Activated naive CD8-positive, alpha-beta T cell treated with anti-CD3 and anti-CD28 coated beads, Interleukin-2, amount 10 ng/mL, durations not matched to agents 7 days and 5 days (primary cell): ENCODE measurements at regions not wholly inside any gene's neighbourhood (a gene's known extent, or its start where the extent isn't known, plus 50 kb on each side); places are given as distances from the start of the nearest gene placed in this dataset.
"Not testable (repeated sequence)": the region's sequence is repeated elsewhere in the genome, so short reads cannot be mapped to it uniquely, and the experiment has no call there.

Experiments
- ATAC-seq: fragments of 150-1000 bp; cut with Tn5 transposase; one replicate; pipeline ENCODE4 v1.10.0; 2021; ENCODE audit warnings: low read depth, moderate library complexity
- POLR2A ChIA-PET: fragments of 350-600 bp; sonication (Branson Sonifier 250); formaldehyde crosslinking; loops from one replicate; lab custom pipeline; 2021; ENCODE audit warnings: antibody characterized with exemption; lab: Charles Lee
- DNase-seq: peaks from one replicate; pipeline ENCODE4 v3.0.0; 2021
- H3K27ac Mint-ChIP-seq: one replicate; pipeline ENCODE4 v1.8.0; 2022; ENCODE audit warnings: mild to moderate bottlenecking, mixed read lengths
- H3K27me3 Mint-ChIP-seq: one replicate; pipeline ENCODE4 v1.8.0; 2022; ENCODE audit warnings: mild to moderate bottlenecking, moderate library complexity, mixed read lengths
- H3K36me3 Mint-ChIP-seq: one replicate; pipeline ENCODE4 v1.8.0; 2021; ENCODE audit warnings: mild to moderate bottlenecking, mixed read lengths
- H3K4me1 Mint-ChIP-seq: one replicate; pipeline ENCODE4 v1.8.0; 2021; ENCODE audit warnings: mixed read lengths
- H3K4me3 Mint-ChIP-seq: one replicate; pipeline ENCODE4 v1.8.0; 2022; ENCODE audit warnings: mild to moderate bottlenecking, moderate library complexity, mixed read lengths
- H3K9me3 Mint-ChIP-seq: one replicate; pipeline ENCODE4 v1.8.0; 2021; ENCODE audit warnings: mixed read lengths

DNA sequence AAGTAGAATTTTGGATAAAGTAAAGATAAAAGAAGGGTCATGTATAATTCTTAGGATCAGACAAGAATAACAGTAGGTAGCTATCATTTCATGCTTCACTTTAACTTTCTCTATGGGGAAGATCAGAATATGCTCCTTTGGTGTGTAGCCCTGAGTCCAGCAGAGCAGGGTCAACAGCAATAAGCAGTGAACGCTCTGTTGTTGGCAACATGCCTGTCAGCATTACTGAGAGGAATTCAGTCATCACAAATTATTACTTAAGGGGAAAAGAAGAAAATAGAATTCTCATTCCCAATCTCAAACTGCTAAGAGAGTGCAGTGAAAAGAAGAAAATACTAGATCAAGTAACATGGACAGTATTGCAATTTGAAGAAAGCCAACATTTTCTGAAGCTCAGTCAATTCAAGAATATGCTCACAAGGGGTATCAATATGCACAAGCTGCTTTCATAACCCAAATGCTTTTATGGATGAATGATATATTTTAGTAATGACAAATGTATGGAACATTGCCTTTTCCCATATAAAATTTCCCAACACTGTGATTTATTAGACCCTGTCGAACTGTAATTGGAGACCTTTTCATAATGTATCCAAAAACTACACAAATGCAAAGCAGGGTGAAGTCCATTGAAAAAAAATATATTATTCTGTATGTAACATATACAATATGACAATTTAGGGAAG lies 1359.4 kb downstream of the EFNA5 start:
- DNase-seq (no peak), ATAC-seq (no peak)
- Mint-ChIP-seq H3K27me3 (no peaks in the 10 kb centered on the region), H3K9me3 (no peaks in the 10 kb centered on the region), H3K27ac (no peak overlapping the region), H3K4me3 (no peak overlapping the region), H3K36me3 (no peaks in the 10 kb centered on the region), H3K4me1 (no peaks in the 10 kb centered on the region)
- POLR2A ChIA-PET: no interaction called here

DNA sequence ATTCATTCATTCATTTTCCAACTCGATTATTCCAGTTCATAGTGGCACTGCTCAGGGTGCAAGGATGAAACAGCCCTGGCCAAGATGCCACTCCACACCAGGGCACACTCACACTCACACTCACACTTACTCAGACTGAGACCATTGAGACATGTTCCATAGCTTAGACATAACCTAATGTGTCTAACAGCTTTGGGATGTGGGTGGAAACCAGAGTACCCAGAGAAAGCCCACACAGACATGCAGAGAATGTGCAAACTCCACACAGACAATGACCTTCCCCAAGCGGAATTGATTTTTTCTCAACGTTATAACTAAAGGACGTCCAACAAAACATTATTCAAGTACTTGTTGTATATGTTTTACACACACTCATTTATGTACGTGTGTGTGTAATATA lies 1363.5 kb downstream of the EFNA5 start:
- POLR2A ChIA-PET: no interaction called here
- Mint-ChIP-seq H3K4me1 (no peaks in the 10 kb centered on the region), H3K9me3 (no peaks in the 10 kb centered on the region), H3K27ac (no peak overlapping the region), H3K36me3 (no peaks in the 10 kb centered on the region), H3K4me3 (no peak overlapping the region), H3K27me3 (no peaks in the 10 kb centered on the region)
- no peak for DNase-seq
- no peak for ATAC-seq

DNA sequence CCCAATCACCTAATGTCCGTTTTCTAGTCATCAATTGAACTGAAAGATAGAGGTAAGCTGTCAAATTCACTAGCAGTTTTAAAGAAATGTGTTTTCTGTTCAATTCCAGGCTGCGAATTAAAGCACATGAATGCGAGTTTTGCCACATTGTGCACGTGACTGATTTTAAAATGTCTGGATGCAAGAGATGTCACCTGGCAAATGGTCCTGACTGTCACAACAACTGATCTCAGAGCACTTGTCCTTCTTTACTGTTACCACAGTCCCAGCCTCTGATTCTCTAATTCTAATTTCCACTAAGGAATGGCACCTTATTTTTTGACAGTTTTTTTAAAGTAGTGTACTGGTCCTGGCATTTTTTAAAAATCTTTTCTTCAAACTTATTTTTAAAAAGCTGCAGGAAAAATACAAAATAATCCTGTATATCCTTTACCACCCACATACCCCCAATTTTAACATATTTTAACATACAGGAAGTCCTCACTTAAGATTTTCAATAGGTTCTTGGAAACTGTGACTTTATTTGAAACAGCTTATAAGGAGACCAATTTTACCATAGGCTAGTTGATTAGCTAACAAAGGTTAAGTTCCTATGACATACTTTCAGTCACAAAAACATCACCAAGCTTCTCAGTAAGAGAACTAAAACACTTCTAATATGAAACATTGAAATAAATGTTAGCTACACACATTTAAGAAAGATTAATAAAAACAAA lies 1364.3 kb downstream of the EFNA5 start:
- POLR2A ChIA-PET: no interaction called here
- H3K27ac Mint-ChIP-seq: no peak overlapping the region
- H3K4me1 Mint-ChIP-seq: no peaks in the 10 kb centered on the region
- DNase-seq (no peak), ATAC-seq (no peak)
- no peaks in the 10 kb centered on the region for H3K9me3 Mint-ChIP-seq
- no peaks in the 10 kb centered on the region for H3K36me3 Mint-ChIP-seq
- H3K4me3 Mint-ChIP-seq: no peak overlapping the region
- H3K27me3 Mint-ChIP-seq: no peaks in the 10 kb centered on the region

DNA sequence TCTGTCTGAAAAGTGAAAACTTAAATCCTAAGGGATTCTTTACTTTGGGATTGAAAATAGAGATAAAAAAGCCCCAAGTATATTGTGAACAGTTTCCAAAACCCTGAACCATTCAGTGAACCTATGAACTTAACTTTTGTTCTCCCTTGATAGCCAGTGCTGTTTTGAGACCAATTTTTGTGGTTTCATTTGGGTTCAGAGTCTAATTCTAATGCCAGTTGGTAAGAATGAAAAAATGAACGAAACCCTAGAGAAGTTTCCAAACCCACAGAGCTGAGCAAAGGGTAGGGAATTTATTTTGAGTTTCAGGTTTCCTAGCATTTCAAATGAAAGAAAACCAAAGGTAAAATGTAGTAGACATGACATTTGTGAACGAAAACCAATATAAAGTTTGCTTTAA lies 1366.8 kb downstream of the EFNA5 start:
- no peaks in the 10 kb centered on the region for H3K27me3 Mint-ChIP-seq
- H3K9me3 Mint-ChIP-seq: no peaks in the 10 kb centered on the region
- no peak for DNase-seq
- ATAC-seq: no peak
- H3K4me3 Mint-ChIP-seq: no peak overlapping the region
- no peaks in the 10 kb centered on the region for H3K36me3 Mint-ChIP-seq
- POLR2A ChIA-PET: no interaction called here
- no peaks in the 10 kb centered on the region for H3K4me1 Mint-ChIP-seq
- no peak overlapping the region for H3K27ac Mint-ChIP-seq

DNA sequence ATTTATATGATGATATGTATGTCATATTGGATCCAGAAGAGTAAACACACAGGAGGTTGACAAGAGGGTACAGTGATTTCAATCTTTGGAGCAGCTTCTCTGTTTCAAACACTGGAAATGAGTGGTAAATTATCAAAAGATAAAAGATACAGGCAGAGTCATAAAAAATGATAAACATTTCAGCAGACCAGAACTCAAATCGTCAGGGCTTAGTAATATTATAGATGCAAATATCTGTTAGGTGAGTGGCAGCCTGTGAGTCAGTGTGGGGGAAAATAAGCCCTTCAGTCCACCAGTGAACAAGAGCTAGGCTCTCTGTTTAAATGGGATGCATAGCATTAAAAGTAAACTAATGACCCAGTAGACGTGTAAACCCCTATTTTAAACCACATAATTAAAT lies 1378.1 kb downstream of the EFNA5 start:
- no peak for ATAC-seq
- Mint-ChIP-seq H3K36me3 (no peaks in the 10 kb centered on the region), H3K4me3 (no peak overlapping the region), H3K9me3 (no peaks in the 10 kb centered on the region), H3K27ac (no peak overlapping the region), H3K4me1 (no peaks in the 10 kb centered on the region), H3K27me3 (no peaks in the 10 kb centered on the region)
- POLR2A ChIA-PET: no interaction called here
- DNase-seq: no peak

DNA sequence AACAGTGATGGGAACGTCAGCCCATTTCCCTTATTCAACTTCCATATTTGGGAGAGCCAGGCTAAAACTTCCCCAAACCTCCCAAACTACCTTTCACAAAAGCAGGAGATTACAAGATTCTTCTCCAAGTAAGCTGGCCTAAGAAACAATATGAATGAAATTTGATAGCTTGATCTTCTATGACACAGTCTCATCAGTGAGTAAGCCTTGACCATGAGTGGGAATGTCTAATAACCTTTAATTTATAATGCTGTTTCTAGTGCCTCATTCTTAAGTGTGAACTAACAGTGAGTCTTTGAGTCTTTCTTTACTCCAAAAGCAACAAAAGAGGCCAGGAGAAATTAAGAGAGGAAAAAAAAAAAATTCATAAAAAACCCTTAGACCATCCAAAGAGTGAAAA lies 1379.9 kb downstream of the EFNA5 start:
- no peaks in the 10 kb centered on the region for H3K9me3 Mint-ChIP-seq
- H3K36me3 Mint-ChIP-seq: no peaks in the 10 kb centered on the region
- no peaks in the 10 kb centered on the region for H3K4me1 Mint-ChIP-seq
- DNase-seq: no peak
- no peak overlapping the region for H3K27ac Mint-ChIP-seq
- H3K4me3 Mint-ChIP-seq: no peak overlapping the region
- no peak for ATAC-seq
- POLR2A ChIA-PET: no interaction called here
- no peaks in the 10 kb centered on the region for H3K27me3 Mint-ChIP-seq

DNA sequence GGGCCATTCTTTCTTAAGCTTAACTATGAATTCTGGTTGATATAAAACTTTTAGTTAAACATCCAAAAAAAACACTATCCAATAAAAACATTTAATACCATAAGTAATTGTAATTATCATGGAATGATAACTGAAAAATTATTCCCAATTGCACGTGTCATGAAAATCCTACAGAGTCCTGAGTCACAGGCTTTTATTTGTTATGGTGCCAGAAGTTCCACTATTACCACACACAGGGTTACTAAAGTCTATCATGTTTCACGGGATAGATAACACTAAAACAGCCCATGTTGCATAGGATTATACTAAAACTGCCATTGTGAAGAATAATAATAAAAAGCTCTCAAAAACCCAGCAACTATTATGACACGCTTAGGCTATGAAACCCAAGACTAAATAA lies 1381.8 kb downstream of the EFNA5 start:
- Mint-ChIP-seq H3K27ac (no peak overlapping the region), H3K4me1 (no peaks in the 10 kb centered on the region), H3K27me3 (no peaks in the 10 kb centered on the region), H3K4me3 (no peak overlapping the region), H3K36me3 (no peaks in the 10 kb centered on the region), H3K9me3 (peaks cover 3% of the 10 kb centered on the region)
- ATAC-seq: no peak
- no peak for DNase-seq
- POLR2A ChIA-PET: no interaction called here

DNA sequence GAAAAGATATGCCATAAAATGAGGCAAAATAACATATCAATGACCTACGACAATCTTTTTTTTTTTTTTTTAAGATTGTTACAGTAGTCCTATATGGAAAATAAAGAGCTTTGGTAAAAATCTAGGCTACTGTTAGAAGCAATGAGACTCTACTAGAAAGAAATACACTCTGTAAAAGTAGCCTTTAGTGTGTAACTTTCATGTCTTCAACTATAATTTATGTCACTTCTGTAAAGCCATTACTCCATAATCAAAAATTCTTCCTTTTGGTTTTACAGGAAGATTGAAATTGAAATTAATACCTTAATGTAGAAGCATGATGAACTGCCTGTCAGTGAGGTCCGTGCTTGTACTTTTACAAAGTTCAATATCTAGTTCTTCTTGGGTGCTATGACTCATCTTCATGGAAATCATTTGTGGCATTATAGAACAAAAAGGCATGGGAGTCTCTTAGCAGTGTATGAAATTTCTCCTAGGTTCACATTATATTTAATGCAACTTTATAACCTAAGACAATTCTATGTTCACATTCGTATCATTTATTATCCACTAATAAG lies 1393.1 kb downstream of the EFNA5 start:
- H3K9me3 Mint-ChIP-seq: peaks cover 2% of the 10 kb centered on the region
- DNase-seq: no peak
- POLR2A ChIA-PET: no interaction called here
- no peak for ATAC-seq
- no peaks in the 10 kb centered on the region for H3K4me1 Mint-ChIP-seq
- no peaks in the 10 kb centered on the region for H3K27me3 Mint-ChIP-seq
- no peak overlapping the region for H3K4me3 Mint-ChIP-seq
- H3K27ac Mint-ChIP-seq: no peak overlapping the region
- H3K36me3 Mint-ChIP-seq: no peaks in the 10 kb centered on the region

DNA sequence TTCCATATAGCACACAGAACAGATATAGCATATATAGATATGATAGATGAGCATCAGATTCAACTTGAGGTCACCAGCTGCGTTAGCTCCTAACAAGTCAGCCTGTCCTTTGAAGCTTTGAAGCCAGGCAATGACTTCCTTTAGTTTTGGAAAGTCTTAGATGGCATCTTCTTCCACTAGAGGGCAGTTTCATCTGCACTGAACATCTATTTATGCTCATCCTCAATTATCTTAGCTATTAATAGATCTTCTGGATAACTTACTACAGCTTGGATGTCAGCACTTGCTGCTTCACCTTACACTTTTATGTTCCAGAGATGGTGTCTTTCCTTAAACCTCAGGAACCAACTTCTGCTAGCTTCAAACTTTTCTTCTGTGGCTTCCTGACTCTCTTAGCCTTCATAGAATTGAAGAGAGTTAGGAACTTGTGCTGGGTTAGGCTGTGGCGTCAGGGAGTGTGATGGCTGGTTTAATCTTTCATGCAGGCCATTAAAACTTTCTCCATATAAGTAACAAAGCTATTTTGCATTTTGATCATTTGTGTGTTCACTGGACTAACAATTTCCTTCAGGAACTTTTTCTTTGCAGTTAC lies 1401.4 kb downstream of the EFNA5 start:
- H3K9me3 Mint-ChIP-seq: peaks cover 4% of the 10 kb centered on the region
- DNase-seq: no peak
- POLR2A ChIA-PET: no interaction called here
- no peak for ATAC-seq
- H3K27ac Mint-ChIP-seq: no peak overlapping the region
- H3K36me3 Mint-ChIP-seq: no peaks in the 10 kb centered on the region
- H3K4me3 Mint-ChIP-seq: no peak overlapping the region
- no peaks in the 10 kb centered on the region for H3K4me1 Mint-ChIP-seq
- H3K27me3 Mint-ChIP-seq: no peaks in the 10 kb centered on the region

DNA sequence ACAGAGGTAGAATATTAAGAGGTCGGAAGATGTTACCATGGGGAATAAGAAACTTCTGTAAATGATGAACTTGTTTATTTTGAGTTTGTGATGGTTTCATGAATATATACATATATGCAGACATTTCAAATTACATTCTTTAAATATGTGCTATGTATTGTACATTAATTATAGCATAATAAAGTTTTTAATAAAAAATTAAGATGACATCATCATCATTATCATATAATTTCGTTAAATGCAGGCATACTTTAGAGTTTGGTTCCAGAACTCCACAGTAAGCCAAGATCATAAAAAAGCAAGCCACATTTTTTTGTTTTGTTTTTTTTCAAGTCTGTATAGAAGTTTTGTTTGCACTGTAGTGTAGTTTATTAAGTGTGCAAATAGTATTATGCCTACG lies 1403.5 kb downstream of the EFNA5 start:
- Mint-ChIP-seq H3K9me3 (peaks cover 2% of the 10 kb centered on the region), H3K4me3 (no peak overlapping the region), H3K27ac (no peak overlapping the region), H3K27me3 (no peaks in the 10 kb centered on the region), H3K4me1 (no peaks in the 10 kb centered on the region), H3K36me3 (no peaks in the 10 kb centered on the region)
- no peak for ATAC-seq
- POLR2A ChIA-PET: no interaction called here
- no peak for DNase-seq

DNA sequence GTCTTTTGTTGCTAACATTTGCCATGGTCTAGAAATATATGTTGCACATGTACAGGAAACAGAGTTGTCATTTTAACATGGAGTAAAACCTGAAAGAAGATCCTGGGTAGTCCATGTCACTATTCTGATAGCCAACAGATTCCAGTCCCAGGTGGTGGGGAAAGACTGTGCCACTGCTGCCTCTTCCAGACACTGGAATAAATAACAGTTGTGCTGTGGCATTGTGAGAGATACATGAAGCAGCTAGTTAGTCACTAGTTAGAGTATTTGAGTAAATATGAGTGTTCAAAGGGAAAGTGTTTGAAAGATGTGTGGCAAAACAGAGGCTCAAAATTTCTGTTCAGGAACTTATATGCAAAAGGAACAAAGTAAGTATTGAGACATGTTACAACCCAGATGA lies 1408.3 kb downstream of the EFNA5 start:
- Mint-ChIP-seq H3K36me3 (no peaks in the 10 kb centered on the region), H3K4me1 (no peaks in the 10 kb centered on the region), H3K27me3 (no peaks in the 10 kb centered on the region), H3K27ac (no peak overlapping the region), H3K9me3 (no peaks in the 10 kb centered on the region), H3K4me3 (no peak overlapping the region)
- POLR2A ChIA-PET: no interaction called here
- ATAC-seq (no peak), DNase-seq (no peak)

DNA sequence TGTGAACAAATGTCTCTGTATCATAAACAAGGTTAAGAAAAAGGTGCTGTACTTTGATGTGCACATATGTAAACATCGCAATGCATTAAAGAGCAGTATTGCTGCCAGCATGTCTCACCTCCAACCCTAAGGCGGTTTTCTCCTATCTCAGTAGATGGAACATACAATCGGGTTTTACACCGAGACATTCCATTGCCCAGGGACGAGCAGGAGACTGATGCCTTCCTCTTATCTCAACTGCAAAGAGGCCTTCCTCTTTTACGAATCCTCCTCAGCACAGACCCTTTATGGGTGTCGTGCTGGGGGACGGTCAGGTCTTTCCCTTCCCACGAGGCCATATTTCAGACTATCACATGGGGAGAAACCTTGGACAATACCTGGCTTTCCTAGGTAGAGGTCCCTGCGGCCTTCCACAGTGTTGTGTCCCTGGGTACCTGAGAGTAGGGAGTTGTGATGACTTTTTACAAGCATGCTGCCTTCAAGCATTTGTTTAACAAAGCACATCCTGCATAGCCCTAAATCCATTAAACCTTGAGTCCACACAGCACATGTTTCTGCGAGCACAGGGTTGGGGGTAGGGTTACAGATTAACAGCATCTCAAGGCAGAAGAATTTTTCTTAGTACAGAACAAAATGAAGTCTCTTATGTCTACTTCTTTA lies 1411.2 kb downstream of the EFNA5 start:
- POLR2A ChIA-PET, H3K27me3 Mint-ChIP-seq, H3K36me3 Mint-ChIP-seq, H3K4me1 Mint-ChIP-seq, H3K27ac Mint-ChIP-seq, H3K4me3 Mint-ChIP-seq, H3K9me3 Mint-ChIP-seq, ATAC-seq, DNase-seq: not testable (repeated sequence)

DNA sequence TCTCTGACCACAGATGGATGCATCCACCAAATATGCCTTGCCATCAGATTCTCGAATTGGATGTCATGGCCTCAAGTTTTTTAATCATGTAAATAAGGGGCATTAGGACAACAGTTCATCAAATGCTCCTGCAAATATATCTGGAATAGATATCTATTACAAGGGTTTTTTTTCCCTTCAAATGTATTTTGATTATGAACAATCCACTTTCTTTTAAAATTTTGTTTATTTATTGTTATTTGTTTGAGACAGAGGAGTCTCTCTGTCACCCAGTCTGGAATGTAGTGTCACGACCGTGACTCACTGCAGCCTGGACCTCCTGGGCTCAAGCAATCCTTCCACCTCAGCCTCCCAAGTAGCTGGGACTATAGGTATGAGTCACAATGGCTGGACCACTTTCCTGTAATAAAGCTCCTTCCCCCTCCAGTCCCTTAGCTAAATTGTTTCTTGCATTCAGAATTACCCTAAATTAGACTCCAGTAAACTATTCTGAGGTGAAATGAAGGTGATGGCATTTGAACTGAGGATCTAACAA lies 1412.1 kb downstream of the EFNA5 start:
- H3K9me3 Mint-ChIP-seq: peaks cover 5% of the 10 kb centered on the region
- H3K4me3 Mint-ChIP-seq: no peak overlapping the region
- no peak for DNase-seq
- POLR2A ChIA-PET: no interaction called here
- no peak for ATAC-seq
- H3K4me1 Mint-ChIP-seq: no peaks in the 10 kb centered on the region
- no peaks in the 10 kb centered on the region for H3K36me3 Mint-ChIP-seq
- H3K27me3 Mint-ChIP-seq: no peaks in the 10 kb centered on the region
- no peak overlapping the region for H3K27ac Mint-ChIP-seq
